Kasumi-1 (cell line): ENCODE measurements at regions not wholly inside any gene's neighbourhood (a gene's known extent, or its start where the extent isn't known, plus 50 kb on each side); places are given as distances from the start of the nearest gene placed in this dataset.
"Not testable (repeated sequence)": the region's sequence is repeated elsewhere in the genome, so short reads cannot be mapped to it uniquely, and the experiment has no call there.

Source experiments
- DNase-seq, 2 experiments: peaks; one replicate each; lab custom pipeline; 2025; lab: John Stamatoyannopoulos, UW

DNA sequence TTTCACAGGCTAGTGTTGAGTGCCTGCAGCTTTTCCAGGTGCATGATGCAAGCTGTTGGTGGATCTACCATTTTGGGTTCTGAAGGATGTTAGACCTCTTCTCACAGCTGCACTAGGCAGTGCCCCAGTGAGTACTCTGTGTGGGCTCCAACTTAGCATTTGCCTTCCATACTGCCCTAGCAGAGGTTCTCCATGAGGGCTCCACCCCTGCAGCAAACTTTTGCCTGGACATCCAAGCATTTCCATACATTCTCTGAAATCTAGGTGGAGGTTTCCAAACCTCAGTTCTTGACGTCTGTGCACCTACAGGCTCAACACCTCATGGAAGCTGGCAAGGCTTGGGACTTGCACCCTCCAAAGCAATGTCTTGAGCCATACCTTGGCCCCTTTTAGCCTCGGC, 1205.4 kb upstream of the SPRY2 start:
- not testable (repeated sequence) for DNase-seq

DNA sequence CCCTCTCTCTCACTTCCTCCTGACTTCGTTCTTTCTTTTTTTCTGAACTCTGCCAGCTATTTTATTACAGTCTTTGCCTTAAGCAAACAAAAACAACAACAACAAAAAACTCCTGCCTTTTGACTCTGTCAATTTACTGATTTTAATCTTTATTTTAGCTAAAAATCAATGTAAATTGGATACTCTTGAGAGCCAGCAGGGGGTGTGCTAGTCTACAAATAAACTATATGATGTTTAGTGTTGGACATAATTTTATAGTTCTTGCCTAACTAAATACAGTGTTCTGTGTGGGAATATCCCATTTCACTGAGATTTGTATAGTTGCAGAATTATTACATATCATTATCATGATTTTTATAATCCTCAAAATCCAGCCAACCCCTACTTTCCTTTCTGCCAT, 1199.9 kb upstream of the SPRY2 start:
- DNase-seq = peak; percentile 60 to 64

DNA sequence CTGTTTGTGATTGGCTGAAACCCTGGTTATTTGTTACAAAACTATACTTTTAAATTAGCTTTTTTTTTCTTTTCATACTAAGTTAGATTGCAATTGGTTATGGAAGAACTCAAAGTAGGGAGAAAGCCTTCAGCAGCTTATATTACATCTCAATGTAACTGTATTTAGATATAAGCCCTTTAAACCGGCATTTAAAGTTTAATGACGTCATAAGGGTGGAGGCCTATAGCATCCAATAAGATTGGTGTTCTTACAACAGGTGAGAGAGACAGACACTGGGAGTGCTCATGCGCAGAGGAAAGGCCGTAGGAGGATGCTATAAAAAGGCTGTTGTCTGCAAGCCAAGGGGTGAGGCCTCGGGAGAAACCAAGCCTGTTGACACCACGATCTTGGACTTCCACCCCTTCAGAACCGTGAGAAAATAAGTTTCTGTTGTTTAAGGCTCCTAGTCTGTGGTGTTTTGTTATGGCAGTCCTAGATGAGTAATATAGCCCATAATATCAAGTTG, 1198.8 kb upstream of the SPRY2 start:
- no peak for DNase-seq

DNA sequence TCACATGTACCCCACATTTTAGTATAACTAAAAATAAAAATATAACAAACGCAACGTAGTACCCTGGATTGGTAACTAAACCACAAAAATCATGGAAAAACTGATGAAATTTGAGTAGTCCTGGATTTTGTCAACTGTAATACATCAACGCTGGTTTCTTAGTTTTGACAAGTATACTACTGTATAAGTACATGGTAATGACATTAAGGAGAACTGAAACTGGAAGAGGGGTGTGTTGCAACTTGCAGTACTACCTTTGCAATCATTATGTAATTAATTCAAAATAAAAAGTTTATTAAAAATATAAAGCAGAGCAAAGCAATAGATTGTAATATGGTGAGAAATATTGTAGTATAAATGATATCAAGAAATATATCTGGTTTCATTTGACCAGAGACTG, 1158.0 kb upstream of the SPRY2 start:
- no peak for DNase-seq

DNA sequence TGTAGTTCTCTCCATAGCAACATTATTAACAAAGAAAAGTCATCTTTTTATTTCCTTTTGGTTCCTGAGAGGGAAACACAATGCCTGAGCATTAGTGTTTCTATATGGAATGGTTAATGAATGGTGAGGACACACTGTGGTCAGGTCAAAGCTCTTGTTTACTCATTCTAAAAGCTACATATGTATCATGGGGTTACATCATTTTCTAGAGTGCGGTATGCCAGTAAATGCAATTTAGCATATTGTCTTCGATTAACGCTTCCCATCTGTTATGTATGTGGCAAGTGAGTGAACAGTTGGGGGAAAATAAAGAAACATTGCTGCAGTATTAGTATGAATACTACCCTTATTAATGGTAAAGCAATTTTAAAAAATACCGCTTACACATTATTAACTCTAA, 1152.2 kb upstream of the SPRY2 start:
- DNase-seq = no peak

DNA sequence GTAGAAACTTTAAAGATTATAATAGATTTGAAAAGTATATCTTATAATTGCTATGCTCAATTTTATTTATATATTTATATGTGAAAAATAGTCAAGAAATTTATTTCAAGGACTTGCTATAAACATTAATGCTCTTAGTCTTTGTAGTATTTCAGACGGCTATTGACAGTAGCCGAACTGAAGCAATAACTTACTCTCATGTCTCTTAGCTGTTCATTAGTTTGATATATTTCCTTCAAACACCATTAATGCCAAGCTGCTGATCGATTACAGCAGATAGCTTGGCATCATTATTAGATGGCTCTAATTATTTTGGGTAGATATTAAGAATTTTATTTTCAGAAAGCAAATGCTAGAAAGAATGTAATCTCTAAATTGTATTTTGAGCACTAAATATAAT, 1151.5 kb upstream of the SPRY2 start:
- no peak for DNase-seq

DNA sequence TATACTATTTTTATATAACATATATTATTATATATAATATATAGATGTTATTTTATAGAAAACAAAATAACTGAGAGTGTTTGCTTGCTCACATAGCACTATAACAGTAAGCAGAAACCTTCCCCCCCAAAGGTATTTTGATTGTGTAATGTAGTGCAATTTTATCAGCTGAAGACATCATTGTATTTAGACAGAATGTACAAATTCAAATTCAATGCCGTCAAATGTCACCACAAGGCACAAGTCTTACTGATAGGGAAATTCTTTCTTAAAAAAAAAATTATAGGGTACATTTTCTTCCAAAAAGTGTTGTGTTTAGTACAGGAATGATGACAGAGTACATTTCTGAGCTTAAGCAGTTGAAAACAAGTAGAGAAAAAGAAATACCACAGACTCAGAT, 1147.1 kb upstream of the SPRY2 start:
- no peak for DNase-seq

DNA sequence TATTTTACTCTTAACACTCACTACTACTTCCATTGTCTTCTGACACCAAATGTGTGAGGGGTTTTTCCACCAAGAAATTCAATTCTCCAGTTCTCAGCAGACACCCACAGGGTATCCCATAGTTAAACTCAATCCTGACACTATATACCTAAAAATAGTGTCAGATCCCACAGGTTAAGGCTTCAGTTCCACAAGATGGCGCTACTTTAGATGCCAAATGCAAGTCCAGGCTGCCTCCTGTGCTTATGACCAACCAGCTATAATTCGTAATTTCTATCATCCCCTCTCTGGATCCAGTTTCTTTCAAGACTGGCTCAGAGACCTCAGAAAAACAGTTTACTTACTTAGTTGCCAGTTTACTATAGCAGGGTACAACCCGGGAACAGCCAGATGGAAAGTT, 1146.2 kb upstream of the SPRY2 start:
- peak; percentile 36 for DNase-seq

DNA sequence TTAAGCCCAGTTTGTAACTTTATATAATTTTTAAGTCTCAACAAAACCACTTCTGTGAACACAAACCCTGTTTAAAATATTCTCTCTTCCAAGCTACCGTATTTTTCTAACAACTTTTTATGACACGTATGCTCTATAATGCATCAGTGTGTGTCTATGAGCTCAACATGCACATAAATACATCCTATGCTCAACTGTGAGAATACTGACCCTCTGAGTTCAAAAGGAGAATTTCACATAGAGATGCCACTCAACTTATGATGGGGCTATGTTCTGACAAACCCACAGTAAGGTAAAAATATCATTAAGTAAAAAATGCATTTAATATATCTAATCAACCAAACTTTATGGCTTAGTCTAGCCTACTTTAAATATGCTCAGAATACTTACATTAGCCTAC, 1139.7 kb upstream of the SPRY2 start:
- peak in 1 of 2 experiments; percentile 2 for DNase-seq

DNA sequence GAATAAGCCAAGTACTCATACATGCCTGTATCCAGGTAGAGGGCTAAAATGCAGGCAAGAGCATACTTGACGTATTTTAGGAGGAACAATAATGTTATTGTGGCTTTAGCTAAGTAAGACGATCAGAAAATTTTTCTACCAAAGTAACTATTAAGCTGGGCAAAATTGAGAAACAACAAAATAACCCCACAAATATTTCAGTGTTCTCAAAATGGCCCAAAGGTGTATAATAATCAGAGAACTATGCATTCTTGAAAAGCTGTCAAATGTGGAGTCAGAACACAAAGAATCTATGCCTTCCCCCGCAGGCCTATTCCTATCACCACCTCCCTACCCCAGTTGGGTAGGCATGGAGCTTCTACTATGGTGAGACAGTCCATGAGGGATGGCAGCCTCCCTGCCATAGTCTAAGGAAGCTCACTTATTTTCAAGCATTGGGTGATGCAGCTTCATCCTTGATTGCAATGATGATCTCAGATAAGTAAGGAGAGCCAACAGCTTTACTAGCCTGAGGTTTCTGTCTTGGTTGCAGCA, 1132.5 kb upstream of the SPRY2 start:
- DNase-seq = no peak

DNA sequence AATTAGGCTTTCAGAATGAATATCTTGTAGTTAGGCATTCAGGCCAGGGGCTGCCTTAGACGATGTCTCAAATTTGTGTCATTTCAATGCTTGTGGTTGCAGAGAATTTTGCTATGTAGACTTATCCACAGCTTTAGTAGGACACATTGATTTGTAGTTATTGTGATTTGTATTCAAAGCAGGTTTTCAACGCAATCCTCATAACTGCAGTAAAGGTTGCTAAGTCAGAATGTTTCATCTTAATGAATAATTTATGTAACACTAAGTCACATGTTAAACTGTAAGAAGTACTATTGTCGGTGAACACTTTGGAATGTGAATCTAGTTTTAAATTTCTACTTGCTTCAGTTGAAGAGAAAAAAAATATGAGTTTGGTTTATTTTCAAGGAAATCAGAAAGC, 1117.2 kb upstream of the SPRY2 start:
- no peak for DNase-seq

DNA sequence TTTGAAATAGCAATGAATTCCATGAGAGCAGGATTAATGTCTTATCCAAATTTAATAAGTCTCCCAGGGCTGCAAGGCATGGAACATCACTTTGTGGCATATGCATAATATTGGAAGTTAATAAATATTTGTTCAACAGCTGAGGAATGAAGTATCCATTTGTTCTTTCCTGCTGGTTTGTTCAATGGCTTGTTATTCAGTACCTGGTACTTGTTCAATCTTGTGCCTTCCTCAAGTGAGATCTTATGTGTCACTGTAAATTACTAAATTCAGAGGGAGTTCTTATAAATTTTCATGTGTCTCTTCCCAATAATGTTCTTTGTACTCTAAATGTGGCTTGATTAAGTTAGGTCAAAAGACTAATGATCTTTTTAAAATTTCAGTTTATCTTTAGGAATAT, 1105.5 kb upstream of the SPRY2 start:
- no peak for DNase-seq

DNA sequence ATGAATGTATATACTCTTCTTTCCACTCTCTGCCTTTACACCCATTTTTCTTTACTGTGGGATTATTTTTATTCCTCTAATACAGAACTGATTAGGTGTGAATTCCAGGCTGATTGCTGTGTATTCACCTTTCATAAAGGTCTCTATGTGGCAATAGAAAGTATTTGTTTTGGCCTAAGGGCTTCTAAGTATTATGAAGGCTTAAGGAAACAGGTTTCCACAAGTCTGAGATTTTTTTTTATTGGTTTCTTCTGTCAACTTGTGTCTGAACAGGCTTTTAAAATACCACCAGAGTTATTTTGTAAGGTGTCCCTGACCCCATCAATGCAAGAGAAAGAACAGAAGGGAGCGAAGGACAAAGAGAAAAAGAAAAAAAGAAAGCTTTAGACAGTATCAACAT, 1102.0 kb upstream of the SPRY2 start:
- DNase-seq = no peak

DNA sequence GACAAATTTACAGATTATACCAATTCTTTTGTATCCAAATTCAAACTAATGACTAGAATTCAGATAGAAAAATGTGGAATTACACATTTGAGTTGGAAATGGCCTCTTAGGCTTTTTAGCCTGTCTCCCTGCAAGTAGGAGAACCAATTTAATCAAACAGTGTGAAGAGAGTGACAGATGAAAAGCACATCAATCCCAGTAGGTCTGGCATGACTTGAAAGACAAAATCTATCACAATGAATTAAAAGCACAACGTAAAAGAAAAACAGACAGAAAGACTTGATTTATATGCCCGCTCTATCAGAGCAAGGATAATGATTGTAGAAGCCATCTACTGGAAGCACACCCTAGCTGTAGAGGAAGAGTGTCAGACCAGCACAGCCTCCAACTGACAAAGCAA, 1084.4 kb upstream of the SPRY2 start:
- no peak for DNase-seq

DNA sequence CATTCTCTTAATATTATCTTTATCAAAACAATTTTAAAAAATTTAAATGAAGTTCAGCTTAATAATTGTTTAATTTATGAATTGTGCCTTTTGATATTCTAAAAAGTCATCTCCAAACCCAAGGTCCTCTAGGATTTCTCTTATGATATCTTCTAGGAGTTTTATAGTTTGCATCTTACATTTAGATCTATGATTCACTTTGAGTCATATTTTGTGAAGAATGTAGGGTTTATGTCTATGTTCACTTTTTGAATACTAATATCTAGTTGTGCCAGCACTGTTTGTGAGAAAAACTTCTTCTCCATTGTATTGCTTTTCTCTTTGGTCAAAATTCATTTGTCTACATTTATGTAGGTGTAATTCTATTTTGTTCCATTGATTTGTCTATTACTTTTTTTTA, 1068.4 kb upstream of the SPRY2 start:
- DNase-seq = no peak

DNA sequence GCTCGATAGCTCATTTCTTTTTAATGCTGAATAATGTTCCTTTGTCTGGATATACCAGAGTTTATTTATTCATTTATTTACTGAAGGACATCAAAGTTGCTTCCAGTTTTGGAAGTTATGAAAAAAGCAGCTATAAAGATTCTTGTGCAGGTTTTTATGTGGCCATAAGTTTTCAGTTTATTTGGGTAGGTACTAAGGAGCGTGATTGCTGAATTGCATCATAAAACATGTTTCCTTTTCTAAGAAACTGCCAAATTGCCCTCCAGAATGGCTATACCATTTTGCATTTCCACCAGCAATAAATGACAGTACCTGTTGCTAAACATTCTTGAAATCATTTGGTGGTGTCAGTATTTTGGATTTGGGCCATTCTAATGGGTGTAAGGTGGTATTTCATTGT, 1067.7 kb upstream of the SPRY2 start:
- DNase-seq = no peak

DNA sequence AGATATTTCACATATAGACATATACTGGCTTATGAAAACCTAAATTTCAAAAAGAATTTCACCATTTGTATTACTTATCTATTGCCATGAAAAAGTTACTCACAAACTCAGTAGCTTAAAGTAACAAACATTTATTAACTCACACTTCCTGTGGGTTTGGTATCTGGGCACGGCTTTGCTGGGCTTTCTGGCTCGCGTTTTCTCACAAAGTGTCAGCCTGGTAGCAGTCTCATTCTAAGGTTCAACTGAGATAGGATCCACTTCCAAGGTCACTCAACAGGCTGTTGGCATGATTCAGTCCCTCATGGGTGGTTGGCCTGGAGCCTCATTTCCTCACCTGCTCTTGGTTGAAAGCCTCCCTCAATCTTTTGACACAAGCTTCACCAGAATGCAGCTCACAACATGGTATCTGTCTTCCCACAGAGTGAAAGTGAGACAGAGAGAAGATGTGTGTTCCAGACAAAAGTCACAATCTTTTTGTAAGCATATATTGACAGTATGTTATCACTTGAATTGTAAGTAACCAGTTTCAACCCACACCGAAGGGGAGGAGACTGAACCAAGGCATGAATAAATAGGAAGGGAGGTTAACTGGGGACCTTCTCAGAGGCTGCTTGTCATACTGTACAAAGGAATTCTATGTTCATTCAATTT, 1065.8 kb upstream of the SPRY2 start:
- no peak for DNase-seq

DNA sequence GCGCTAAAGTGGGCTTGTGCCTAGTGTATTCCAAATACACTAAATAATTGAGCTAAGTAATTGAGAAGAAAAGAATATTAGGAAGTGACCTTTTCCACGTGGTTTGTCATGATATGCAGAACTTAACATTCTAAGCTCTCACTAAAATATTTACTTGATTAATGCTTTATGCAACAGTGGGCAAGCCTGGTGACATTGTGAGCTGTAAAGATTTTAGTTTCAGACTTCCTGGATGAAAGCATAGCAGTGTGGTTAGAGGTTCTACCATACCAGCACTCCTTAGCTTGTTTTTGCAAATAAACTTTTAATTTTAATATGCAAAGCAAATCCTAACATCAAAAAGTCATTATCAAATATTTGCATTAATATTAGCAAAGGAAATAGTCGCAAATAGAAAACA, 1065.1 kb upstream of the SPRY2 start:
- DNase-seq = no peak

DNA sequence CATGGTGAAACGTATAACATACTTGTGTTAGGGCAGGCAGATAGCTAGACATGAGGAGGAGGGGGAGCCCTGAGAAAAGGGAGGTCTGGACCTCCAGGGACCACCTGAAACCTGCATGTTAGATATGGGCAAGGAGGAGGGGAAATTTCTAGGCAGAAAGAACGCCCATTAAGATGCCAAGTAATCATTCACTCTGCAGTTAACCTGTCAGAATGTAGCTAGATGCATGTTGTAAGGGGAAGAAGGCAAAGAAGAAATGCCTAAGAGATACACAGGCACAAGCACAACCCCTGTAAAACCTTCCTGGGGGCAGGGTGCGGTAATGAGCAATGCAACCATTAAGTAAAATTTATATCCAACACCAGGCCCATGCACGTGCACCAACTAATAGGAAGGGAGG, 1055.3 kb upstream of the SPRY2 start:
- DNase-seq = no peak

DNA sequence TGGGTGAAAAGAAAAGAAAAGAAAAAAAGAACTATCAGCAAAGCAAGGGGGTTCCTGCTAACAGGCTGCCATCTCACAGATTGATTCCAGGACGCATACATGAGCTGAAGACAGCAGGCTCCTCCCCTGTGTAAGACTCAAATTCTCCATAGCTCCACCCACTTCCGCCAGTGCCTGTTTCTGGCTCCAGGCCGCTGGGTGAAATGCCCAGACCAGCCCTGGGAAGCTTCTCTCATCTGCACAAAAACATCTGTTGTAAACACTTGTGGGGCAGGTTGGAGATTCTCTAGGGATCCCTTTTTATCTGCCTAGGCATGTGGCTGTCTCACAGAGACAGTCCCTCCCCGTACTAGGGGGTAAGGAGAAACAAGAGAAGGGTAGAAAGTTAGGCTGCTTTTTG, 1054.4 kb upstream of the SPRY2 start:
- DNase-seq = no peak

DNA sequence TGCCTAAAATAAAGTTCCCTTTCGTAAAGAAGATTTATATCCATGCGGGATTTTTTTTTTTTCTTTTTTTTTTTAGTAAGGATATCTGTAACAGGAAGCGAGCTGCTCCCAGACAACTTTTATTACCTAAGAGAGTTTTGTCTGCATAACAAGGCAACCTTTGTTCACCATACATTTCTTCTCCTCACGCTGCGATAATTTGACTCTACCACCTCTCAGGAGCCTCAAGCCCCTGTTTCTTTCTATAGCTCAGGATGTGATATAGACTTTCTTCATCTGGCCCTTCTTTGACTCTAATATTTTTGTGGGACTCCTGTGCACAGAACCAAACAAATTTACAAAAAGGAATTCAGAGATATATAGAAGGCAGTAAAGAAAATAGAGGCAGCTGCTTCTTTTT, 1053.7 kb upstream of the SPRY2 start:
- DNase-seq = no peak

DNA sequence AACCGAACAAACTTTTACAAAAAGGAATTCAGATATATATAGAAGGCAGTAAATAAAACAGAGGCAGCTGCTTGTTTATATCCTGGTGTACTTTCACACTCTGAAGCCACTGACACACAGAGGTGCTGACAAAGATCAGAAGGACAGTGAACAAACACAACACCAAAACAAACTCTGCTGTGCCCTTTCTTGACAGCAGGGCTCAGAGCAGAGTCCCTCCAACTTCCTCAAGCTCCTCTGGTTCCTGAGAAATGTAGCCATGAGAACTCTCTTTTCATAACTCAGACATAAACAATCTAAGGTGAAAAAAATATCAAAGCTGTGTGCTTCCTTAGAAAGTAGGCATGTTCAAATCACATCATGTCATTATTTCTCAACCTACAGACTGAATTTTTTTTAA, 1052.8 kb upstream of the SPRY2 start:
- DNase-seq = no peak

DNA sequence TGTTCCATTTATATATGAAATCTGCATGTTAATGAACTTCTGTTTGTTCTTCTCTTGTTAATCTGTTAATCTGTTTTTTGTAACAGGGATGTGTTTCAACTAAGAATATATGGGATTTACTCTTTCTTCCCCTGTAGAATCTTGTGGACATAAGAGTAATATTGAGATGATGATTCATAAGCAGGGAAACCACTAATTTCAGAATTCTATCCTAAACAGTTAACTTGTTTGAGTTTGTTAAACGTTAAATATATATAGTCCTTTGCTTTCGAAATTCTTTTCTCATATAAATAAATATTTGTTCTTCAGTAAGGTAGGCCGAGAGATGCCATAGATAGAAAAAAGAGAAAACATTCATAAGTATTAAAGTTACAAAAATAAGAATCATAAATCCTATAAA, 1052.2 kb upstream of the SPRY2 start:
- no peak for DNase-seq

DNA sequence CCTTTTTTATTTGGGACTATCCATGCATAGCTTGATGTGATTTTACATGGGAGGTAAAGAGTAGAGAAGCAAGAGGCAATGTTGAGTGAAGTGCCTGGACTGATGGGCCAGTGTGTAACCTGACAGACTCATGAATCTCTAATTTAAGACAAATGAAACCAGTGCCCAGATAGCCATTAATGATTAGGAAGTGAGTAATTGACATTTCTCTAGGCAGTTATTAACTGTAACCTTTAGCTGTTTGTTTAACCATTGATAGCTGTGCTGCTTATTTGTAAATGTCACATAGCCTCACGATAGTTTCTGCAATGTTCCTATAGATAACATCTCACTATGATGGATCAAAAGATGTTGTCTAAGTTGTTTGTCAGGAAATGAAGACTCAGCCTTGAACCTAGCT, 1047.5 kb upstream of the SPRY2 start:
- no peak for DNase-seq
